ENCODE measurements at regions not wholly inside any gene's neighbourhood (a gene's known extent, or its start where the extent isn't known, plus 50 kb on each side); places are given as distances from the start of the nearest gene placed in this dataset.

DNA sequence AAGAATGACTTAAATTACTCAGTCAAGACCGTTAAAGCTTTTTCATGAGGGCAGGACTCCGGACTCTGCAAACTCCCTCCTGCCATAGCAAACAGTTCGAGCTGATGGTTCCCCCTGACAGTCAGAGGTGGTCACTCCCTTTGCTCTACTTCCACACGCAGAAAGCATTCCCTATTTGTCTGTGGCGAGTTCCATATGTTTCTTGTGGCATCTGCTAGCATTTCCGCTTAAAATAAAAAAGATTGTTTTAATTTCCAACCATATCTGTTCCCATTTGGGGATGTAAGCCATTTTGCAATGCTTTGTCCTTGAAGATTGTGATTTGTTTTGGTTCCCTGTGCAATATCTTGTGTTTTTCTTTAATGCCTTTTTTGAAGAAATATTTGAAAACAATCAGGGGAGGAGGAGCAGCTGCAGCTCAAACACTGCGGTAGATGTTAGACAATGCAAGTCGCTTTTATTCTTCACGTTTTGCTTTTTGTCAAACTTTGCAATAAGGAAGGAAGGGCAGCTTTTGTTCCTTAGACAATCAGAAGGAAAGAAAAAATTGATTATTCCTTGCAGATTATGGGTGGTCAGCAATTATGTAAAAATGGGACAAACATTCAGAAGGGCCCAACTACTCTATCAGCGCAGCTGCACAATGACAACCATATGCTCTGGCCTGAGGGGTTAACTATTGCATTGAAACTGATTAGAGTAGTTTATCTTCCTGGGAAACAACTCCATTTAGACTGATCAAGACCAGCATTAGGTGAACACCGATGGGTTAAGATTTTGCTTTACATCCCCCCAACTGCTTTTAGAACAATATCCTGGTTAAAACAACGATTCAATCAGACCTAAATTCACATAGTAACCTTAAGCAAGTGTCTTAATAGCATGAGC is 425.8 kb upstream of the NRP1 start:
- H4K20me1 ChIP-seq (ENCODE audit: control insufficient read depth, insufficient read depth, low read depth, low read length): no peaks in the 10 kb centered on the region
- H3K79me2 ChIP-seq (ENCODE audit: control insufficient read depth, low read length): no peaks in the 10 kb centered on the region
- TF ChIP-seq, protein P1, sequence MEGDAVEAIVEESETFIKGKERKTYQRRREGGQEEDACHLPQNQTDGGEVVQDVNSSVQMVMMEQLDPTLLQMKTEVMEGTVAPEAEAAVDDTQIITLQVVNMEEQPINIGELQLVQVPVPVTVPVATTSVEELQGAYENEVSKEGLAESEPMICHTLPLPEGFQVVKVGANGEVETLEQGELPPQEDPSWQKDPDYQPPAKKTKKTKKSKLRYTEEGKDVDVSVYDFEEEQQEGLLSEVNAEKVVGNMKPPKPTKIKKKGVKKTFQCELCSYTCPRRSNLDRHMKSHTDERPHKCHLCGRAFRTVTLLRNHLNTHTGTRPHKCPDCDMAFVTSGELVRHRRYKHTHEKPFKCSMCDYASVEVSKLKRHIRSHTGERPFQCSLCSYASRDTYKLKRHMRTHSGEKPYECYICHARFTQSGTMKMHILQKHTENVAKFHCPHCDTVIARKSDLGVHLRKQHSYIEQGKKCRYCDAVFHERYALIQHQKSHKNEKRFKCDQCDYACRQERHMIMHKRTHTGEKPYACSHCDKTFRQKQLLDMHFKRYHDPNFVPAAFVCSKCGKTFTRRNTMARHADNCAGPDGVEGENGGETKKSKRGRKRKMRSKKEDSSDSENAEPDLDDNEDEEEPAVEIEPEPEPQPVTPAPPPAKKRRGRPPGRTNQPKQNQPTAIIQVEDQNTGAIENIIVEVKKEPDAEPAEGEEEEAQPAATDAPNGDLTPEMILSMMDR (IDR thresholded peaks at IDR 0.05; ENCODE audit: low read depth, low read length, poor library complexity, severe bottlenecking): no peak
- no peak for TF ChIP-seq EZH2phosphoT487 (IDR thresholded peaks at IDR 0.05; ENCODE audit: borderline replicate concordance, low read length)
- no peak overlapping the region for H3K27ac ChIP-seq (ENCODE audit: low read depth, low read length)
- H3K27me3 ChIP-seq (ENCODE audit: control insufficient read depth, low read length): no peaks in the 10 kb centered on the region
- H3K9me2 ChIP-seq (replicated peaks; ENCODE audit: control insufficient read depth, low read length): no peaks in the 10 kb centered on the region
- no peak overlapping the region for H3K4me2 ChIP-seq (ENCODE audit: low read length)
- no peaks in the 10 kb centered on the region for H3K9me3 ChIP-seq (ENCODE audit: control insufficient read depth, insufficient read depth, low read length)
- no peaks in the 10 kb centered on the region for H3K4me1 ChIP-seq (ENCODE audit: control insufficient read depth, low read length)
- H3K36me3 ChIP-seq (ENCODE audit: control insufficient read depth, low read length): no peaks in the 10 kb centered on the region
- H3F3A ChIP-seq (ENCODE audit: control insufficient read depth, insufficient read depth): no peaks in the 10 kb centered on the region
- H3K4me3 ChIP-seq (ENCODE audit: low read length): no peak overlapping the region

- no peaks in the 10 kb centered on the region for H3K9me2 ChIP-seq (replicated peaks; ENCODE audit: control insufficient read depth, low read length)
Measured at GRCh38 chr10:33759191-33759590, 424.7 kb upstream of the NRP1 start.

DNA sequence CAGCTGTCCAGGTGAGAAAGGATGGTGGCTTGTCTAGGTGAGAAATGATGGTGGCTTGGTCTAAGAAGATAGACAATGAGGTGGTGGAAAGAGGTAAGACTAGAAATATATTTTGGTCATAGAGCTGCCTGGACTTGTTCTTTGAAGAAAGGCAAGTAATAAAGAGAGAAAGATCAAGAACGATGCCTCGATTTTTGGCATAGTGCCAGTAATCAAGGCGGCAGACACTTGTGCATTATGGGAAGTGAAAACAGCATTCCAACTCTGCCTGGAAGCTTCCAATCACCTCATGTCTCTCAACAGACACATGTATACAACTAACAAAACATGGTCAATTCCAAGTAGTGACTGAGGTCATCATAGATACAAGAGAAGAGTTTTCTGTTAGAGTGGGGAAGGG is 423.8 kb upstream of the NRP1 start:
- Histone ChIP-seq H3K36me3 (ENCODE audit: control insufficient read depth, low read length) (no peaks in the 10 kb centered on the region), H3F3A (ENCODE audit: control insufficient read depth, insufficient read depth) (no peaks in the 10 kb centered on the region), H3K9me2 (replicated peaks; ENCODE audit: control insufficient read depth, low read length) (no peaks in the 10 kb centered on the region), H3K4me3 (ENCODE audit: low read length) (no peak overlapping the region), H3K4me2 (ENCODE audit: low read length) (no peak overlapping the region), H3K27ac (ENCODE audit: low read depth, low read length) (no peak overlapping the region), H4K20me1 (ENCODE audit: control insufficient read depth, insufficient read depth, low read depth, low read length) (no peaks in the 10 kb centered on the region), H3K9me3 (ENCODE audit: control insufficient read depth, insufficient read depth, low read length) (no peaks in the 10 kb centered on the region), H3K4me1 (ENCODE audit: control insufficient read depth, low read length) (no peaks in the 10 kb centered on the region), H3K79me2 (ENCODE audit: control insufficient read depth, low read length) (no peaks in the 10 kb centered on the region), H3K27me3 (ENCODE audit: control insufficient read depth, low read length) (no peaks in the 10 kb centered on the region)
- TF ChIP-seq, protein P1 (IDR thresholded peaks at IDR 0.05; ENCODE audit: low read depth, low read length, poor library complexity, severe bottlenecking): no peak
- TF ChIP-seq EZH2phosphoT487 (IDR thresholded peaks at IDR 0.05; ENCODE audit: borderline replicate concordance, low read length): no peak

More at GRCh38 chr10:33759191-33759590, 424.7 kb upstream of the NRP1 start:
- H3K79me2 ChIP-seq (ENCODE audit: control insufficient read depth, low read length): no peaks in the 10 kb centered on the region
- H3K36me3 ChIP-seq (ENCODE audit: control insufficient read depth, low read length): no peaks in the 10 kb centered on the region
- no peak overlapping the region for H3K27ac ChIP-seq (ENCODE audit: low read depth, low read length)
- no peaks in the 10 kb centered on the region for H3K4me1 ChIP-seq (ENCODE audit: control insufficient read depth, low read length)
- no peak for TF ChIP-seq EZH2phosphoT487 (IDR thresholded peaks at IDR 0.05; ENCODE audit: borderline replicate concordance, low read length)
- TF ChIP-seq, protein P1 (IDR thresholded peaks at IDR 0.05; ENCODE audit: low read depth, low read length, poor library complexity, severe bottlenecking): no peak
- no peaks in the 10 kb centered on the region for H4K20me1 ChIP-seq (ENCODE audit: control insufficient read depth, insufficient read depth, low read depth, low read length)
- H3K9me3 ChIP-seq (ENCODE audit: control insufficient read depth, insufficient read depth, low read length): no peaks in the 10 kb centered on the region
- no peak overlapping the region for H3K4me3 ChIP-seq (ENCODE audit: low read length)
- H3F3A ChIP-seq (ENCODE audit: control insufficient read depth, insufficient read depth): no peaks in the 10 kb centered on the region
- no peaks in the 10 kb centered on the region for H3K27me3 ChIP-seq (ENCODE audit: control insufficient read depth, low read length)
- H3K4me2 ChIP-seq (ENCODE audit: low read length): no peak overlapping the region
